Mesendoderm (in vitro differentiated cells): ENCODE measurements at regions not wholly inside any gene's neighbourhood (a gene's known extent, or its start where the extent isn't known, plus 50 kb on each side); places are given as distances from the start of the nearest gene placed in this dataset.

Source experiments
- DNase-seq: peaks from one replicate; pipeline ENCODE4 v3.0.0; 2013
- H2AK5ac ChIP-seq: 2 replicates; pipeline ENCODE4 v1.6.1; 2013; ENCODE audit warnings: low read length, inconsistent platforms
- H2BK120ac ChIP-seq: 2 replicates; pipeline ENCODE4 v1.6.1; 2013; ENCODE audit warnings: low read depth, mild to moderate bottlenecking, low read length, moderate library complexity, mixed read lengths
- H2BK15ac ChIP-seq: replicated peaks from 2 replicates; pipeline ENCODE4 v1.6.1; 2013; ENCODE audit warnings: low read depth, mild to moderate bottlenecking, moderate library complexity
- H2BK5ac ChIP-seq: 2 replicates; pipeline ENCODE4 v1.6.1; 2013; ENCODE audit warnings: low read length, inconsistent platforms
- H3K18ac ChIP-seq: 2 replicates; pipeline ENCODE4 v1.6.1; 2013; ENCODE audit warnings: mild to moderate bottlenecking, low read length, mixed read lengths
- H3K23ac ChIP-seq: one replicate; pipeline ENCODE4 v1.6.1; 2013; ENCODE audit warnings: low read length
- H3K27ac ChIP-seq: 2 replicates; pipeline ENCODE4 v1.5.1; 2013; ENCODE audit warnings: low read depth, mild to moderate bottlenecking, inconsistent platforms, low read length, moderate library complexity
- H3K27me3 ChIP-seq: 2 replicates; pipeline ENCODE4 v1.6.1; 2013; ENCODE audit warnings: low read length, control low read depth, mild to moderate bottlenecking, inconsistent platforms; ENCODE audit not compliant: insufficient read depth, poor library complexity
- H3K36me3 ChIP-seq: 2 replicates; pipeline ENCODE4 v1.6.1; 2013; ENCODE audit warnings: low read length, inconsistent platforms; ENCODE audit not compliant: control insufficient read depth, insufficient read depth
- H3K4ac ChIP-seq: one replicate; pipeline ENCODE4 v1.6.1; 2013; ENCODE audit warnings: low read depth, mild to moderate bottlenecking, low read length, moderate library complexity
- H3K4me1 ChIP-seq: 2 replicates; pipeline ENCODE4 v1.6.1; 2013; ENCODE audit warnings: low read depth, low read length, inconsistent platforms; ENCODE audit not compliant: control insufficient read depth
- H3K4me2 ChIP-seq: 2 replicates; pipeline ENCODE4 v1.6.1; 2013; ENCODE audit warnings: low read length
- H3K4me3 ChIP-seq: 2 replicates; pipeline ENCODE4 v1.5.1; 2013; ENCODE audit warnings: mild to moderate bottlenecking, low read length
- H3K56ac ChIP-seq: one replicate; pipeline ENCODE4 v1.6.1; 2013; ENCODE audit warnings: low read length
- H3K79me1 ChIP-seq: 2 replicates; pipeline ENCODE4 v1.6.1; 2013; ENCODE audit warnings: low read length, inconsistent platforms
- H3K79me2 ChIP-seq: 2 replicates; pipeline ENCODE4 v1.6.1; 2013; ENCODE audit warnings: mild to moderate bottlenecking, low read length; ENCODE audit not compliant: control insufficient read depth, insufficient read depth
- H3K9ac ChIP-seq: 2 replicates; pipeline ENCODE4 v1.6.1; 2013; ENCODE audit warnings: low read length, inconsistent platforms
- H4K5ac ChIP-seq: one replicate; pipeline ENCODE4 v1.6.1; 2013; ENCODE audit warnings: low read length
- H4K8ac ChIP-seq: one replicate; pipeline ENCODE4 v1.6.1; 2013; ENCODE audit warnings: low read depth, mild to moderate bottlenecking, control low read depth, low read length, moderate library complexity
- WGBS: extraction: QIAGEN DNeasy Blood & Tissue Kit; methylation state at CpG from one replicate; pipeline ENCODE4 v1.1.7; 2013; ENCODE audit warnings: low lambda C conversion rate, missing lambda C conversion rate; ENCODE audit not compliant: insufficient coverage; ENCODE audit errors: extremely low coverage; 5-methylcytosine and 5-hydroxymethylcytosine counted together

DNA sequence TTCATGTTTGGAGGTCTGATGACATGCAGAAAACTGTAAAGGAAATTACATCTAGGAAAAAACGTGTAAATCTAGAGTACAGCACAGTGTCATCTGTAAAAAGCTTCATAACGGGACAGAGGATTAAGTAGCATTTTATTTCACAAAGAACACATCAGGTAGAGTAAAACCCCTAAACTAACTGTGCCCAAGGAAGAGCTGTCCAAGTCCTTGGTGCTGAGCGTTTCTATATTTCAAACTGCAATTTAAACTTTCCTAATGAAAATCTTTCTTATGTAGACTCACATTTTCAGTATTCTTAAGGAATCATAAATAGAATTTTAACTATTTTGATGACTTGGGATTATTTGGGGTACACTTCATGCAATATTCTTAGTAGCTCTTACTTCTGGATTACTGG, 646.2 kb downstream of the IPMK start:
- no CpG with 5 or more reads among the region's 3 CpGs for WGBS
- Histone ChIP-seq H2BK120ac (no peak overlapping the region), H3K27ac (no peak overlapping the region), H2BK15ac (no peak overlapping the region), H3K4ac (no peak overlapping the region), H3K23ac (no peak overlapping the region), H4K8ac (no peak overlapping the region), H2BK5ac (no peak overlapping the region), H2AK5ac (no peak overlapping the region), H3K4me2 (no peak overlapping the region), H3K79me2 (no peaks in the 10 kb centered on the region), H3K9ac (no peak overlapping the region), H3K4me3 (no peak overlapping the region), H3K18ac (no peak overlapping the region), H3K4me1 (no peaks in the 10 kb centered on the region), H3K56ac (no peak overlapping the region), H3K36me3 (no peaks in the 10 kb centered on the region), H3K27me3 (no peaks in the 10 kb centered on the region), H3K79me1 (no peaks in the 10 kb centered on the region), H4K5ac (no peak overlapping the region)
- no peak for DNase-seq

DNA sequence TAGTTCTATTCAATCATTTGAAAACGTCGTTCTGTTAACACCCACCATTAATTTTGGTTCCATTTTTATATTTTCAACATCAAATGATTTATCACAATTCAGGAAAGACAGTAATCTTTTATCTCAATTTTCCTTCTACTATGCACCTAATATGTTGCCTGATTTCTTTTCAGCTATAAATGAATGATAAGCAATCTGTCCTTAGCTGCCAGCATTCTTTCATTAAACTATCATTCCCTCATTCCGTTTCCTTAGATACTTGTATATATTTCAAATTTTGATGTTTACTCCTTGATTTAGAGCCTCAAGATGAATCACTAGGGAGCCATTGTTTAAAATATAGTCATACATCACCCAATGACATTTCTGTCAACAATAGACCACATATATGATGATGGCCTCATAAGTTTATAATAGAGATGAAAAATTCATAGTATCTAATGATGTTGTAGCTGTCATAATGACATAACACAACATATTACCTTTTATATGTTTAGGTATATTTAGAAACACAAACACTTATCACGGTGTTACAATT, 661.7 kb downstream of the IPMK start:
- DNase-seq: no peak
- H2BK15ac ChIP-seq: no peak overlapping the region
- no peak overlapping the region for H2AK5ac ChIP-seq
- no peak overlapping the region for H3K4ac ChIP-seq
- H3K4me3 ChIP-seq: no peak overlapping the region
- H3K79me1 ChIP-seq: no peaks in the 10 kb centered on the region
- H3K4me1 ChIP-seq: no peaks in the 10 kb centered on the region
- WGBS: no CpG with 5 or more reads among the region's 4 CpGs
- H3K4me2 ChIP-seq: no peak overlapping the region
- H2BK5ac ChIP-seq: no peak overlapping the region
- no peak overlapping the region for H3K23ac ChIP-seq
- H3K27me3 ChIP-seq: no peaks in the 10 kb centered on the region
- no peaks in the 10 kb centered on the region for H3K79me2 ChIP-seq
- no peak overlapping the region for H3K56ac ChIP-seq
- H4K5ac ChIP-seq: no peak overlapping the region
- no peaks in the 10 kb centered on the region for H3K36me3 ChIP-seq
- no peak overlapping the region for H2BK120ac ChIP-seq
- H3K18ac ChIP-seq: no peak overlapping the region
- H3K9ac ChIP-seq: no peak overlapping the region
- no peak overlapping the region for H3K27ac ChIP-seq
- no peak overlapping the region for H4K8ac ChIP-seq

DNA sequence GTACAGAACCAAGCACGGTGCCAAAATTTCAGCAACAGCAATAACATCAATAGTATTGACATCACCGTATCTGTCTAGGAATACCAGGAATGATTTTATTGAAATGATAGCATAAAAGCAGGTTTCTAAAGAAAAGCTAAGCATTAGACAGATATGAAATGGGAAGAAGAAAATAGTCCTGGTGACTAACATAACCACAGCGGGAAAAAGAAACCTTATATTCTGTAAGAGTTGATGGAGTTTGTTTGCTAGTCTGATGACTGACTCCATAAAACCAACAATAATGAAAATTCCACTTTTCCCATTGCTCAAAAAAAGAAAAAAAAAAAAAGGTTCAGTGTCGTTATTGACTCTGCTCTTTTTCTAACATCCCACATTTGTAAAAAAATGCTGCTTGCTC, 668.3 kb downstream of the IPMK start:
- Histone ChIP-seq H3K27me3 (no peaks in the 10 kb centered on the region), H3K27ac (no peak overlapping the region), H3K79me2 (no peaks in the 10 kb centered on the region), H3K4ac (no peak overlapping the region), H2BK120ac (no peak overlapping the region), H2BK15ac (no peak overlapping the region), H4K8ac (no peak overlapping the region), H3K4me3 (no peak overlapping the region), H3K4me1 (no peaks in the 10 kb centered on the region), H4K5ac (no peak overlapping the region), H2BK5ac (no peak overlapping the region), H3K23ac (no peak overlapping the region), H2AK5ac (no peak overlapping the region), H3K4me2 (no peak overlapping the region), H3K18ac (no peak overlapping the region), H3K9ac (no peak overlapping the region), H3K56ac (no peak overlapping the region), H3K79me1 (no peaks in the 10 kb centered on the region), H3K36me3 (no peaks in the 10 kb centered on the region)
- WGBS: no CpG with 5 or more reads among the region's 4 CpGs
- no peak for DNase-seq

DNA sequence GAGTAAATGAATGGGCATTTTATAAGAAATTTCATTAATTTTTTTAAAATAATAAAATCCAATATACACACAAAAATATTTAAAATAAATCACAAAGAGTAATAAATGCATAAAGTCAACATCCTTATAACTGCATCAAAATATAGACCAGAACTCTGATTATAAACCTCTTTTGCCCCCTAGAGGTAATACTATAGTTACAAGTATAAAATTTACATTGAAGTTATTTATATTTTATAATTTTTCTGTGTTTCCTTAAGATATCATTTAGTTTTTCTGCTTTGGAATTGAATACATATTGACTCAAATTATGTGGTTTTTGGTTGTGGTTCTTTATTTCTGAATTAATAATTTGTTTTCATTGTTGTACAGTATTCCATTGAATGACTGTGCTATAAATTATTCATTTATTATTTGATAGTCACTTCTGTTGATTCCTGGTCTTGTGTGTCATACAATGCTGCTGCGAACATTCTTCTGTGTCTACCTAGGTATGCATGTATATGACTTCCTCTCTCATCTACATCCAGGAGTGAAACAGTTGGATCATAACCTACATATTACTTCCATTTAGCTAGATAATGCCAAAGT, 673.6 kb downstream of the IPMK start:
- Histone ChIP-seq H3K79me1 (no peaks in the 10 kb centered on the region), H2AK5ac (no peak overlapping the region), H3K4me3 (no peak overlapping the region), H3K36me3 (no peaks in the 10 kb centered on the region), H3K56ac (no peak overlapping the region), H4K5ac (no peak overlapping the region), H3K4me1 (no peaks in the 10 kb centered on the region), H3K9ac (no peak overlapping the region), H3K27ac (no peak overlapping the region), H3K18ac (no peak overlapping the region), H3K27me3 (no peaks in the 10 kb centered on the region), H3K4ac (no peak overlapping the region), H3K79me2 (no peaks in the 10 kb centered on the region), H2BK120ac (no peak overlapping the region), H4K8ac (no peak overlapping the region), H3K23ac (no peak overlapping the region), H2BK15ac (no peak overlapping the region), H2BK5ac (no peak overlapping the region), H3K4me2 (no peak overlapping the region)
- WGBS: no CpG with 5 or more reads among the region's 1 CpG
- DNase-seq: no peak

DNA sequence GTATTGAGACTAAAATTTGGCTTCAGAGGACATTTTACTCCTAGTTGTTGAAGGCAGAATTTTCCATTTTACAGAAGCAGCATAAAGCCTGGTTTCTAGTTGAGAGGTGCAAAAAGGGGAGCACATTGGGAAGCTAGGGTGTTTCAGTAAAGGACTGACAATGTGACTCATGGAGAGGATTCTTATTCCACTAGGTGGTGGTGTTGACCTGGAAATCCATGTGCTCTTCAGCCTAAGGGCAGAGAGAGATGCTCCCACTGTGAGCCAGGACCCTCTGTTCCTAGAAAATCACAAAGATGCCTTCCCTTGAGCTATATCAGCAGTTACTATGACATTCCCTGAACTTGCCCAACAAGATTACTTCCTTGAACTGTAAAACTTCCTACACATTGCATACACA, 687.8 kb downstream of the IPMK start:
- no peaks in the 10 kb centered on the region for H3K79me1 ChIP-seq
- H3K27ac ChIP-seq: no peak overlapping the region
- no peak overlapping the region for H3K4me3 ChIP-seq
- no peak overlapping the region for H3K4me2 ChIP-seq
- H3K18ac ChIP-seq: no peak overlapping the region
- H4K8ac ChIP-seq: no peak overlapping the region
- H2BK120ac ChIP-seq: peak overlapping the region; percentile 61
- H3K4me1 ChIP-seq: no peaks in the 10 kb centered on the region
- DNase-seq: peak; percentile 84
- H3K36me3 ChIP-seq: no peaks in the 10 kb centered on the region
- no peak overlapping the region for H4K5ac ChIP-seq
- no peak overlapping the region for H3K23ac ChIP-seq
- no peaks in the 10 kb centered on the region for H3K27me3 ChIP-seq
- H3K56ac ChIP-seq: no peak overlapping the region
- no peak overlapping the region for H2BK5ac ChIP-seq
- no peak overlapping the region for H3K9ac ChIP-seq
- H2BK15ac ChIP-seq: no peak overlapping the region
- H3K79me2 ChIP-seq: no peaks in the 10 kb centered on the region
- no peak overlapping the region for H2AK5ac ChIP-seq
- H3K4ac ChIP-seq: peak overlapping the region; percentile 59

DNA sequence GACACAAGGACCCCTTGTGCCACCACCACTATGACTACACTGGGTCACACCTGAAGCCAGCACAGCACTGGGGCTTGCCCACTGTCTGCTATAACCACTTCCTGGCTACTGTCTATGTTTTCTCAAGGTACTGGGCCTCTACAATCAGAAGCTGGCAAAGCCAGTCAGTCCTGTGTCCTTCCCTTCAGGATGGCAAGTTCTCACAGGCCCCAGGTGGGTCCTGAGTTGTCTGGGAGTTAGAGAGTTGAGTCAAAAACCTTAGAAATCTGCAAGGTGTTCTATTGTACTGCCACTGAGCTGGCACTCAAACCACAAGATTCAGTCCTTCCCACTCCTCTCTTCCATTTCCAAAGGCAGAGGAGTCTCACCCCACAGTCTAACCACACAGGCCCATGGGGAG, 705.5 kb downstream of the IPMK start:
- H3K4me1 ChIP-seq: no peaks in the 10 kb centered on the region
- no peaks in the 10 kb centered on the region for H3K79me1 ChIP-seq
- H3K27ac ChIP-seq: no peak overlapping the region
- no peak overlapping the region for H4K5ac ChIP-seq
- H3K27me3 ChIP-seq: no peaks in the 10 kb centered on the region
- H2BK5ac ChIP-seq: no peak overlapping the region
- H3K18ac ChIP-seq: no peak overlapping the region
- no peak overlapping the region for H3K4me3 ChIP-seq
- H3K9ac ChIP-seq: no peak overlapping the region
- no peak overlapping the region for H3K56ac ChIP-seq
- H3K23ac ChIP-seq: no peak overlapping the region
- no peaks in the 10 kb centered on the region for H3K36me3 ChIP-seq
- H3K4ac ChIP-seq: no peak overlapping the region
- H3K79me2 ChIP-seq: no peaks in the 10 kb centered on the region
- H3K4me2 ChIP-seq: no peak overlapping the region
- no peak overlapping the region for H2BK15ac ChIP-seq
- no peak overlapping the region for H2AK5ac ChIP-seq
- no peak overlapping the region for H4K8ac ChIP-seq
- DNase-seq: no peak
- H2BK120ac ChIP-seq: no peak overlapping the region
